ENCODE measurements at regions not wholly inside any gene's neighbourhood (a gene's known extent, or its start where the extent isn't known, plus 50 kb on each side); places are given as distances from the start of the nearest gene placed in this dataset.

GRCh38 chr2:109052922-109053321 is 63.9 kb upstream of the EDAR start:
- CTCF ChIA-PET, result no interaction called here
- no peaks in the 10 kb centered on the region for H3K9me3 ChIP-seq (replicated peaks; ENCODE audit: control insufficient read depth, insufficient read depth, low read length)
- H3K4me2 ChIP-seq (ENCODE audit: insufficient read depth, low read length), result no peak overlapping the region
- H2AFZ ChIP-seq (ENCODE audit: low read depth, low read length), result no peak overlapping the region
- intact Hi-C loops (cut with micrococcal nuclease), result no loop called here
- H3K4me3 ChIP-seq (replicated peaks in 1 of 3; ENCODE audit: insufficient read depth in 1 of 3, low read depth in 1 of 3, low read length in 3 of 3), result no peak overlapping the region
- DNase-seq (ENCODE audit: low read depth, low spot score) (no peak), FAIRE-seq (no peak)
- dilution Hi-C loops (cut with MboI; ENCODE audit: extremely low pct_ligation_motif_present, low sequenced_read_pairs), result no loop called here
- no peaks in the 10 kb centered on the region for H3K9me1 ChIP-seq (replicated peaks; ENCODE audit: control insufficient read depth, extremely low read depth, insufficient read depth, low read length)
- no TSS peak for BruUV-seq (replicated peaks)
- no peaks in the 10 kb centered on the region for H3K36me3 ChIP-seq (ENCODE audit: control insufficient read depth in 2 of 2, extremely low read depth in 1 of 2, insufficient read depth in 2 of 2, low read length in 2 of 2)
- POLR2A ChIA-PET, result no interaction called here
- peaks cover 7 to 8% of the 10 kb centered on the region in 2 experiments for H3K27me3 ChIP-seq (ENCODE audit: control insufficient read depth in 2 of 2, insufficient read depth in 2 of 2, low read length in 2 of 2)
- H3K4me1 ChIP-seq (ENCODE audit: control insufficient read depth, extremely low read depth, insufficient read depth, low read length), result no peaks in the 10 kb centered on the region
- H3K9ac ChIP-seq (replicated peaks; ENCODE audit: extremely low read depth, insufficient read depth, low read length), result no peak overlapping the region
- no peak overlapping the region for H3K27ac ChIP-seq (ENCODE audit: insufficient read depth, low read depth, low read length)
- H4K20me1 ChIP-seq (replicated peaks; ENCODE audit: control insufficient read depth, extremely low read depth, insufficient read depth, low read length), result no peaks in the 10 kb centered on the region
- no peak for TF ChIP-seq POLR2A (IDR thresholded peaks at IDR 0.05; ENCODE audit: low read depth, low read length)
- no peak for TF ChIP-seq MYC (IDR thresholded peaks at IDR 0.05; ENCODE audit: low read depth, low read length)
- no peak for TF ChIP-seq GATA2 (IDR thresholded peaks at IDR 0.05; ENCODE audit: insufficient read depth, insufficient read length, low read depth, low read length)
- no peak for TF ChIP-seq POLR2AphosphoS5 (IDR thresholded peaks at IDR 0.05; ENCODE audit: insufficient read depth, low read depth, low read length)
- TF ChIP-seq CTCF (IDR thresholded peaks at IDR 0.05; ENCODE audit: extremely low read depth in 1 of 2, insufficient read depth in 1 of 2, low read depth in 1 of 2, low read length in 2 of 2), result no peak
- TF ChIP-seq, protein P1, sequence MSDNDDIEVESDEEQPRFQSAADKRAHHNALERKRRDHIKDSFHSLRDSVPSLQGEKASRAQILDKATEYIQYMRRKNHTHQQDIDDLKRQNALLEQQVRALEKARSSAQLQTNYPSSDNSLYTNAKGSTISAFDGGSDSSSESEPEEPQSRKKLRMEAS (IDR thresholded peaks at IDR 0.05; ENCODE audit: insufficient read depth, insufficient read length), result no peak
- TF ChIP-seq EZH2 (IDR thresholded peaks at IDR 0.05; ENCODE audit: borderline replicate concordance, low read depth, low read length, severe bottlenecking), result no peak
- no peak for TF ChIP-seq JUN (IDR thresholded peaks at IDR 0.05; ENCODE audit: borderline replicate concordance, insufficient read depth, insufficient read length, low read depth)
- no peaks in the 10 kb centered on the region for H3K79me2 ChIP-seq (ENCODE audit: control insufficient read depth, insufficient read depth, low read length)
